ENCODE measurements at regions not wholly inside any gene's neighbourhood (a gene's known extent, or its start where the extent isn't known, plus 50 kb on each side); places are given as distances from the start of the nearest gene placed in this dataset.

- TF ChIP-seq CTCF (conservative IDR thresholded peaks at IDR 0.05 in 1 of 2, IDR thresholded peaks at IDR 0.05 in 1 of 2; ENCODE audit: extremely low read depth in 1 of 2, insufficient read depth in 1 of 2, low read depth in 1 of 2, low read length in 2 of 2) (no peak), EZH2 (IDR thresholded peaks at IDR 0.05; ENCODE audit: borderline replicate concordance, low read length) (no peak)
These were observed 116.8 kb upstream of the SASH1 start for GRCh38 chr6:148225871-148226270.

Measured in mammary epithelial cell (primary cell).